Natural killer cell (primary cell): ENCODE measurements at regions not wholly inside any gene's neighbourhood (a gene's known extent, or its start where the extent isn't known, plus 50 kb on each side); places are given as distances from the start of the nearest gene placed in this dataset.

ENCODE experiments used
- ATAC-seq, 3 donors: fragments of 150-1000 bp in 2 of 3; fragments of 200-7000 bp in 1 of 3; cut with Tn5 transposase; 1 replicate in 1 of 3; 2 replicates in 2 of 3; pipeline ENCODE4 v1.10.0; 2021; ENCODE audit warnings: mild to moderate bottlenecking in 2 of 3, moderate library complexity in 2 of 3
- DNase-seq, 2 donors: peaks; one replicate each; pipeline versions ENCODE4 v3.0.0 to v3.0.0-alpha.2; 2013 to 2021; ENCODE audit warnings: mixed read lengths in 1 of 2
- H3K27ac ChIP-seq: one replicate; pipeline ENCODE4 v1.5.1; 2013; ENCODE audit warnings: mild to moderate bottlenecking, low read length
- H3K27me3 ChIP-seq: one replicate; pipeline ENCODE4 v1.6.1; 2013; ENCODE audit warnings: low read length; ENCODE audit not compliant: control insufficient read depth, insufficient read depth
- H3K36me3 ChIP-seq: one replicate; pipeline ENCODE4 v1.6.1; 2013; ENCODE audit warnings: low read length; ENCODE audit not compliant: control insufficient read depth, insufficient read depth
- H3K4me1 ChIP-seq: one replicate; pipeline ENCODE4 v1.6.1; 2013; ENCODE audit warnings: low read length; ENCODE audit not compliant: control insufficient read depth, insufficient read depth
- H3K4me3 ChIP-seq: one replicate; pipeline ENCODE4 v1.5.1; 2013; ENCODE audit warnings: low read length
- H3K9me3 ChIP-seq: one replicate; pipeline ENCODE4 v1.6.1; 2013; ENCODE audit warnings: low read length; ENCODE audit not compliant: control insufficient read depth, insufficient read depth
- H3K27ac Mint-ChIP-seq, 2 donors: one replicate each; pipeline ENCODE4 v1.8.0; 2022; ENCODE audit warnings: mild to moderate bottlenecking in 2 of 2, mixed read lengths in 2 of 2, moderate library complexity in 1 of 2
- H3K27me3 Mint-ChIP-seq, 2 donors: one replicate each; pipeline ENCODE4 v1.8.0; 2022; ENCODE audit warnings: low read depth in 2 of 2, mixed read lengths in 2 of 2
- H3K36me3 Mint-ChIP-seq: one replicate; pipeline ENCODE4 v1.8.0; 2022; ENCODE audit warnings: mixed read lengths
- H3K4me1 Mint-ChIP-seq, 2 donors: one replicate each; pipeline ENCODE4 v1.8.0; 2022; ENCODE audit warnings: mixed read lengths in 2 of 2
- H3K4me3 Mint-ChIP-seq: one replicate; pipeline ENCODE4 v1.8.0; 2022; ENCODE audit warnings: mild to moderate bottlenecking, moderate library complexity, mixed read lengths
- H3K9me3 Mint-ChIP-seq, 2 donors: one replicate each; pipeline ENCODE4 v1.8.0; 2022; ENCODE audit warnings: mixed read lengths in 2 of 2
- WGBS: methylation state at CpG from one replicate; pipeline ENCODE4 v1.1.7; 2013; ENCODE audit warnings: missing lambda C conversion rate; ENCODE audit not compliant: insufficient coverage; 5-methylcytosine and 5-hydroxymethylcytosine counted together
- intact Hi-C: fragments of 100-400 bp; cut with micrococcal nuclease; formaldehyde crosslinking; loops from one replicate; pipeline ENCODE4 v1.14.2; 2022
- TF ChIP-seq, protein P1 (sequence below): fragments of 200-600 bp; IDR thresholded peaks from one replicate; pipeline ENCODE4 v1.8.0; 2022; ENCODE audit warnings: antibody characterized with exemption

- Mint-ChIP-seq H3K9me3 (peaks cover 3 to 7% of the 10 kb centered on the region in 2 donors), H3K4me3 (no peak overlapping the region), H3K4me1 (no peaks in the 10 kb centered on the region), H3K27ac (no peak overlapping the region), H3K27me3 (no peaks in the 10 kb centered on the region), H3K36me3 (no peaks in the 10 kb centered on the region)
- H3K27ac ChIP-seq = no peak overlapping the region
- DNase-seq (no peak), ATAC-seq (no peak)
- WGBS = 89% methylated on average over 3 of the region's 3 CpGs
- H3K27me3 ChIP-seq = no peaks in the 10 kb centered on the region
- intact Hi-C loops = no loop called here
- no peaks in the 10 kb centered on the region for H3K9me3 ChIP-seq
- no peak overlapping the region for H3K4me3 ChIP-seq
- H3K36me3 ChIP-seq = no peaks in the 10 kb centered on the region
- no peaks in the 10 kb centered on the region for H3K4me1 ChIP-seq
- TF ChIP-seq, protein P1, sequence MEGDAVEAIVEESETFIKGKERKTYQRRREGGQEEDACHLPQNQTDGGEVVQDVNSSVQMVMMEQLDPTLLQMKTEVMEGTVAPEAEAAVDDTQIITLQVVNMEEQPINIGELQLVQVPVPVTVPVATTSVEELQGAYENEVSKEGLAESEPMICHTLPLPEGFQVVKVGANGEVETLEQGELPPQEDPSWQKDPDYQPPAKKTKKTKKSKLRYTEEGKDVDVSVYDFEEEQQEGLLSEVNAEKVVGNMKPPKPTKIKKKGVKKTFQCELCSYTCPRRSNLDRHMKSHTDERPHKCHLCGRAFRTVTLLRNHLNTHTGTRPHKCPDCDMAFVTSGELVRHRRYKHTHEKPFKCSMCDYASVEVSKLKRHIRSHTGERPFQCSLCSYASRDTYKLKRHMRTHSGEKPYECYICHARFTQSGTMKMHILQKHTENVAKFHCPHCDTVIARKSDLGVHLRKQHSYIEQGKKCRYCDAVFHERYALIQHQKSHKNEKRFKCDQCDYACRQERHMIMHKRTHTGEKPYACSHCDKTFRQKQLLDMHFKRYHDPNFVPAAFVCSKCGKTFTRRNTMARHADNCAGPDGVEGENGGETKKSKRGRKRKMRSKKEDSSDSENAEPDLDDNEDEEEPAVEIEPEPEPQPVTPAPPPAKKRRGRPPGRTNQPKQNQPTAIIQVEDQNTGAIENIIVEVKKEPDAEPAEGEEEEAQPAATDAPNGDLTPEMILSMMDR = no peak
Observed at GRCh38 chr21:27403011-27403410, 436.1 kb upstream of the ADAMTS5 start.

- no peak overlapping the region for H3K4me3 Mint-ChIP-seq
- H3K27me3 Mint-ChIP-seq = no peaks in the 10 kb centered on the region
- DNase-seq (no peak), ATAC-seq (no peak)
- peaks cover 12 to 13% of the 10 kb centered on the region in 2 donors for H3K9me3 Mint-ChIP-seq
- no peaks in the 10 kb centered on the region for H3K4me1 ChIP-seq
- intact Hi-C loops = no loop called here
- H3K4me1 Mint-ChIP-seq = no peaks in the 10 kb centered on the region
- no peak overlapping the region for H3K4me3 ChIP-seq
- WGBS = 78% methylated on average over 4 of the region's 4 CpGs
- H3K9me3 ChIP-seq = no peaks in the 10 kb centered on the region
- no peaks in the 10 kb centered on the region for H3K27me3 ChIP-seq
- H3K36me3 ChIP-seq = no peaks in the 10 kb centered on the region
- TF ChIP-seq, protein P1 = no peak
- no peak overlapping the region for H3K27ac Mint-ChIP-seq
- H3K27ac ChIP-seq = no peak overlapping the region
- H3K36me3 Mint-ChIP-seq = no peaks in the 10 kb centered on the region
Observed at GRCh38 chr21:27400045-27400444, 433.2 kb upstream of the ADAMTS5 start.

DNA sequence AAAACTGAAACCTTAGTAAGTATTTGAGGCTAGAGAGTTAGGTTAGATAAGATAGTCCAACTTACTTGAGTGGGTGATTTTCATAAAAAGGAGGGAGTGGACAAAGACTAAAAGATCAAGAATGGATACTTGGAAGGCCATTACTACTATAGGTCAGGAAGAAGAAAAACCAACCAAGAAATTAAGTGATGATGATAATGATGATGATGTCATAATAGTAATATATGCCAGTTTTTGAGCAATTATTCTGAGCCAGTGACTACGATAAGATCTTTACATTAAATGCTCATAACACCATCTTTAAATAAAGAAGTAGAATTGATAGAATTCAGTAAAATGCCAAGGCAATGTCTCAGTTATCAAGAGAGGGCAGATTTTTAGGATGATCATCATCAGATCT lies 430.7 kb upstream of the ADAMTS5 start:
- TF ChIP-seq, protein P1 = no peak
- Histone ChIP-seq H3K9me3 (no peaks in the 10 kb centered on the region), H3K36me3 (no peaks in the 10 kb centered on the region), H3K27me3 (no peaks in the 10 kb centered on the region), H3K27ac (no peak overlapping the region), H3K4me3 (no peak overlapping the region), H3K4me1 (no peaks in the 10 kb centered on the region)
- ATAC-seq (no peak), DNase-seq (no peak)
- no CpG with 5 or more reads among the region's 1 CpG for WGBS
- Mint-ChIP-seq H3K27ac (no peak overlapping the region), H3K9me3 (peaks cover 9 to 14% of the 10 kb centered on the region in 2 donors), H3K27me3 (no peaks in the 10 kb centered on the region), H3K4me1 (no peaks in the 10 kb centered on the region), H3K4me3 (no peak overlapping the region), H3K36me3 (no peaks in the 10 kb centered on the region)
- intact Hi-C loops = no loop called here

DNA sequence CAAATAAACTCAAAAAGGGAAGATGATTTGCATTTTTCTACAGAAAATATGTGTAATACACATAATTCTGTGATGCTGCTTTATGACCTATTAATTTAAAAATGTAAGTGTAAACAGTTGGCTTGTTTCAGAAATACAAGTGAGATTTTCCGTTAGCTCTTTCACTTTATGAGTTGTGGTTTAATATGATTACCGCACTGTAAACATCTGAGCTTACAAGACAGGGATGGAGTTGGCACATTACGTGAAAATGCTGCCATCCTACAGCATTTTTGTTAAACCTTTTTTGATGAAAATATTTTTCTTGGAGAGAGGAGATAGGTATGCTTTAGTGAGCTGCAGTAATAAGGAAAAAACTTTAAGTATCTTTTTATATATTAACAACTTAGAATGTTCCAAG lies 426.8 kb upstream of the ADAMTS5 start:
- Histone ChIP-seq H3K4me1 (no peaks in the 10 kb centered on the region), H3K4me3 (no peak overlapping the region), H3K9me3 (no peaks in the 10 kb centered on the region), H3K36me3 (no peaks in the 10 kb centered on the region), H3K27me3 (no peaks in the 10 kb centered on the region), H3K27ac (no peak overlapping the region)
- Mint-ChIP-seq H3K4me1 (no peaks in the 10 kb centered on the region), H3K27me3 (no peaks in the 10 kb centered on the region), H3K9me3 (peaks cover 10 to 18% of the 10 kb centered on the region in 2 donors), H3K27ac (no peak overlapping the region), H3K36me3 (peaks cover 5% of the 10 kb centered on the region), H3K4me3 (no peak overlapping the region)
- TF ChIP-seq, protein P1 = no peak
- ATAC-seq = no peak
- intact Hi-C loops = no loop called here
- no peak for DNase-seq
- WGBS = 91% methylated on average over 3 of the region's 3 CpGs
